WTC11 (cell line): ENCODE measurements at regions not wholly inside any gene's neighbourhood (a gene's known extent, or its start where the extent isn't known, plus 50 kb on each side); places are given as distances from the start of the nearest gene placed in this dataset.

Experiments used
- ATAC-seq: fragments of 200-7000 bp; cut with Tn5 transposase; 2 replicates; pipeline ENCODE4 v1.10.0; 2021; ENCODE audit warnings: mild to moderate bottlenecking, moderate library complexity
- CTCF ChIA-PET: fragments of 300-600 bp; sonication (Branson Sonifier 250); formaldehyde crosslinking; loops from one replicate; lab custom pipeline; 2021; ENCODE audit warnings: antibody characterized with exemption; lab: Charles Lee
- POLR2A ChIA-PET: fragments of 350-600 bp; sonication (Branson Sonifier 250); formaldehyde crosslinking; loops from one replicate; lab custom pipeline; 2021; ENCODE audit warnings: antibody characterized with exemption; lab: Charles Lee
- DNase-seq: peaks from one replicate; pipeline ENCODE4 v3.0.0; 2021; ENCODE audit warnings: low spot score
- H3K27ac Mint-ChIP-seq: 2 replicates; pipeline ENCODE4 v1.8.0; 2021; ENCODE audit warnings: mixed read lengths
- H3K27me3 Mint-ChIP-seq: 2 replicates; pipeline ENCODE4 v1.8.0; 2021; ENCODE audit warnings: low read depth, mild to moderate bottlenecking, moderate library complexity, mixed read lengths
- H3K36me3 Mint-ChIP-seq: 2 replicates; pipeline ENCODE4 v1.8.0; 2021; ENCODE audit warnings: mixed read lengths
- H3K4me1 Mint-ChIP-seq: 2 replicates; pipeline ENCODE4 v1.8.0; 2022; ENCODE audit warnings: mixed read lengths
- H3K4me3 Mint-ChIP-seq: 2 replicates; pipeline ENCODE4 v1.8.0; 2021; ENCODE audit warnings: mild to moderate bottlenecking, moderate library complexity, mixed read lengths
- H3K9me3 Mint-ChIP-seq: 2 replicates; pipeline ENCODE4 v1.8.0; 2021; ENCODE audit warnings: mixed read lengths
- CREB1 ChIP-seq: sonication (generic); formaldehyde crosslinking; IDR thresholded peaks from 2 replicates; pipeline ENCODE4 v1.8.0; 2023; ENCODE audit warnings: mild to moderate bottlenecking, missing genetic modification reagents
- E2F5 ChIP-seq: sonication (generic); formaldehyde crosslinking; IDR thresholded peaks from 2 replicates; pipeline ENCODE4 v1.8.1; 2022; ENCODE audit warnings: mild to moderate bottlenecking, moderate library complexity, missing genetic modification reagents
- ESRRA ChIP-seq: sonication (generic); formaldehyde crosslinking; IDR thresholded peaks from 2 replicates; pipeline ENCODE4 v1.8.1; 2022; ENCODE audit warnings: mild to moderate bottlenecking, missing genetic modification reagents, borderline replicate concordance
- FOXP1 ChIP-seq: sonication (generic); formaldehyde crosslinking; IDR thresholded peaks from 2 replicates; pipeline ENCODE4 v1.8.0; 2022; ENCODE audit warnings: missing genetic modification reagents, mild to moderate bottlenecking, moderate library complexity, borderline replicate concordance
- FOXP4 ChIP-seq: sonication (generic); formaldehyde crosslinking; IDR thresholded peaks from 2 replicates; pipeline ENCODE4 v1.8.0; 2022; ENCODE audit warnings: mild to moderate bottlenecking, missing genetic modification reagents
- GABPB1 ChIP-seq: sonication (generic); formaldehyde crosslinking; IDR thresholded peaks from 2 replicates; pipeline ENCODE4 v1.8.1; 2023; ENCODE audit warnings: mild to moderate bottlenecking, missing genetic modification reagents
- IRF1 ChIP-seq: sonication (generic); formaldehyde crosslinking; IDR thresholded peaks from 2 replicates; pipeline ENCODE4 v1.8.0; 2023; ENCODE audit warnings: missing genetic modification reagents
- MLX ChIP-seq: sonication (generic); formaldehyde crosslinking; IDR thresholded peaks from 2 replicates; pipeline ENCODE4 v1.8.1; 2023; ENCODE audit warnings: mild to moderate bottlenecking, missing genetic modification reagents, moderate library complexity
- MXD4 ChIP-seq: fragments of 250-450 bp; sonication (Bioruptor Pico); IDR thresholded peaks from 2 replicates; pipeline ENCODE4 v1.8.0; 2021; ENCODE audit warnings: mild to moderate bottlenecking, moderate library complexity, borderline replicate concordance
- MYBL2 ChIP-seq: sonication (generic); formaldehyde crosslinking; IDR thresholded peaks from 2 replicates; pipeline ENCODE4 v1.8.1; 2023; ENCODE audit warnings: mild to moderate bottlenecking, moderate library complexity, missing genetic modification reagents
- NFATC4 ChIP-seq: fragments of 250-450 bp; sonication (Bioruptor Pico); IDR thresholded peaks from 2 replicates; pipeline ENCODE4 v1.9.0; 2021; ENCODE audit warnings: mild to moderate bottlenecking
- NR2C2 ChIP-seq: sonication (generic); formaldehyde crosslinking; IDR thresholded peaks from 2 replicates; pipeline ENCODE4 v1.8.0; 2022; ENCODE audit warnings: mild to moderate bottlenecking, missing genetic modification reagents
- PREB ChIP-seq: sonication (generic); formaldehyde crosslinking; IDR thresholded peaks from 2 replicates; pipeline ENCODE4 v1.8.1; 2022; ENCODE audit warnings: mild to moderate bottlenecking, missing genetic modification reagents, moderate library complexity, borderline replicate concordance
- SMAD4 ChIP-seq: sonication (generic); formaldehyde crosslinking; IDR thresholded peaks from 2 replicates; pipeline ENCODE4 v1.8.0; 2022; ENCODE audit warnings: mild to moderate bottlenecking, missing genetic modification reagents
- STAT6 ChIP-seq: sonication (generic); formaldehyde crosslinking; conservative IDR thresholded peaks from 2 replicates; pipeline ENCODE4 v1.8.1; 2023; ENCODE audit warnings: mild to moderate bottlenecking, low read depth, missing genetic modification reagents, moderate library complexity
- TCF7 ChIP-seq: sonication (generic); formaldehyde crosslinking; IDR thresholded peaks from 2 replicates; pipeline ENCODE4 v1.8.0; 2022; ENCODE audit warnings: mild to moderate bottlenecking, low read depth, missing genetic modification reagents, moderate library complexity
- USF1 ChIP-seq: sonication (generic); formaldehyde crosslinking; IDR thresholded peaks from 2 replicates; pipeline ENCODE4 v1.8.0; 2022; ENCODE audit warnings: mild to moderate bottlenecking, missing genetic modification reagents
- ZBTB21 ChIP-seq: sonication (generic); formaldehyde crosslinking; IDR thresholded peaks from 2 replicates; pipeline ENCODE4 v1.8.1; 2023; ENCODE audit warnings: mild to moderate bottlenecking, missing genetic modification reagents, borderline replicate concordance
- ZBTB43 ChIP-seq: sonication (generic); formaldehyde crosslinking; IDR thresholded peaks from 2 replicates; pipeline ENCODE4 v1.8.1; 2023; ENCODE audit warnings: mild to moderate bottlenecking, missing genetic modification reagents
- ZNF219 ChIP-seq: sonication (generic); formaldehyde crosslinking; IDR thresholded peaks from 2 replicates; pipeline ENCODE4 v1.8.0; 2023; ENCODE audit warnings: missing genetic modification reagents, mild to moderate bottlenecking, borderline replicate concordance
- ZNF263 ChIP-seq: sonication (generic); formaldehyde crosslinking; IDR thresholded peaks from 2 replicates; pipeline ENCODE4 v1.8.1; 2022; ENCODE audit warnings: low read depth, mild to moderate bottlenecking, moderate library complexity, missing genetic modification reagents
- ZNF396 ChIP-seq: fragments of 250-450 bp; sonication (Bioruptor Pico); IDR thresholded peaks from 2 replicates; pipeline ENCODE4 v1.8.0; 2021; ENCODE audit warnings: mild to moderate bottlenecking, moderate library complexity, borderline replicate concordance
- ZNF423 ChIP-seq: fragments of 250-450 bp; sonication (Bioruptor Pico); IDR thresholded peaks from 2 replicates; pipeline ENCODE4 v2.1.2; 2022; ENCODE audit warnings: mild to moderate bottlenecking, moderate library complexity

GRCh38 chr9:85186218-85186585 is 516.7 kb downstream of the NTRK2 start:
- H3K4me1 Mint-ChIP-seq = no peaks in the 10 kb centered on the region
- CTCF ChIA-PET = no interaction called here
- POLR2A ChIA-PET = no interaction called here
- no peak overlapping the region for H3K4me3 Mint-ChIP-seq
- H3K27me3 Mint-ChIP-seq = no peaks in the 10 kb centered on the region
- DNase-seq = no peak
- no peak overlapping the region for H3K27ac Mint-ChIP-seq
- no peaks in the 10 kb centered on the region for H3K36me3 Mint-ChIP-seq
- TF ChIP-seq ESRRA (CRISPR knock-in tag) = no peak
- TF ChIP-seq ZNF423 (CRISPR knock-in tag) = no peak
- no peak for TF ChIP-seq TCF7 (CRISPR knock-in tag)
- no peak for TF ChIP-seq ZBTB43
- TF ChIP-seq E2F5 (CRISPR knock-in tag) = no peak
- TF ChIP-seq NR2C2 (CRISPR knock-in tag) = no peak
- no peak for TF ChIP-seq PREB (CRISPR knock-in tag)
- no peak for TF ChIP-seq STAT6 (CRISPR knock-in tag)
- TF ChIP-seq ZBTB21 = no peak
- no peak for TF ChIP-seq MYBL2
- no peak for TF ChIP-seq USF1 (CRISPR knock-in tag)
- no peak for TF ChIP-seq MXD4
- TF ChIP-seq, all 79 proteins: peak for 0
- ATAC-seq = no peak
- H3K9me3 Mint-ChIP-seq = no peaks in the 10 kb centered on the region

GRCh38 chr9:85185486-85186217 is 516.1 kb downstream of the NTRK2 start:
- DNase-seq (no peak), ATAC-seq (no peak)
- no peak overlapping the region for H3K27ac Mint-ChIP-seq
- H3K4me3 Mint-ChIP-seq = no peak overlapping the region
- ChIA-PET CTCF (no interaction called here), POLR2A (no interaction called here)
- H3K27me3 Mint-ChIP-seq = no peaks in the 10 kb centered on the region
- H3K4me1 Mint-ChIP-seq = no peaks in the 10 kb centered on the region
- no peaks in the 10 kb centered on the region for H3K9me3 Mint-ChIP-seq
- H3K36me3 Mint-ChIP-seq = no peaks in the 10 kb centered on the region
- TF ChIP-seq NFATC4 (CRISPR knock-in tag) = no peak
- no peak for TF ChIP-seq MLX (CRISPR knock-in tag)
- TF ChIP-seq ZNF219 (CRISPR knock-in tag) = no peak
- no peak for TF ChIP-seq ZNF396 (CRISPR knock-in tag)
- no peak for TF ChIP-seq GABPB1 (CRISPR knock-in tag)
- TF ChIP-seq CREB1 (CRISPR knock-in tag) = no peak
- no peak for TF ChIP-seq IRF1 (CRISPR knock-in tag)
- no peak for TF ChIP-seq ZBTB43
- no peak for TF ChIP-seq ZNF263 (CRISPR knock-in tag)
- TF ChIP-seq FOXP1 (CRISPR knock-in tag) = no peak
- TF ChIP-seq FOXP4 = no peak
- no peak for TF ChIP-seq NR2C2 (CRISPR knock-in tag)
- no peak for TF ChIP-seq SMAD4 (CRISPR knock-in tag)
